GM13977 (cell line): ENCODE measurements at regions not wholly inside any gene's neighbourhood (a gene's known extent, or its start where the extent isn't known, plus 50 kb on each side); places are given as distances from the start of the nearest gene placed in this dataset.

Source experiments
- DNase-seq: peaks from one replicate; pipeline ENCODE4 v3.0.0; 2012; ENCODE audit warnings: low spot score
- in situ Hi-C: fragments of 300-500 bp; cut with MboI; formaldehyde crosslinking; loops from one replicate; pipeline ENCODE4 v1.12.0; 2022; ENCODE audit warnings: low sequenced_read_pairs, low pct_unique_long_range_greater_than_20kb, mixed read lengths, inconsistent platforms; ENCODE audit not compliant: unreplicated experiment
- TF ChIP-seq, protein P1 (sequence below): IDR thresholded peaks from 2 replicates; pipeline ENCODE4 v1.5.1; 2012; ENCODE audit warnings: mild to moderate bottlenecking, control low read depth; ENCODE audit not compliant: insufficient read depth; ENCODE audit errors: extremely low read depth, missing control alignments

GRCh38 chr2:176501617-176502016 lies 232.4 kb downstream of the MTX2 start:
- DNase-seq = no peak
- in situ Hi-C loops = no loop called here
- TF ChIP-seq, protein P1, sequence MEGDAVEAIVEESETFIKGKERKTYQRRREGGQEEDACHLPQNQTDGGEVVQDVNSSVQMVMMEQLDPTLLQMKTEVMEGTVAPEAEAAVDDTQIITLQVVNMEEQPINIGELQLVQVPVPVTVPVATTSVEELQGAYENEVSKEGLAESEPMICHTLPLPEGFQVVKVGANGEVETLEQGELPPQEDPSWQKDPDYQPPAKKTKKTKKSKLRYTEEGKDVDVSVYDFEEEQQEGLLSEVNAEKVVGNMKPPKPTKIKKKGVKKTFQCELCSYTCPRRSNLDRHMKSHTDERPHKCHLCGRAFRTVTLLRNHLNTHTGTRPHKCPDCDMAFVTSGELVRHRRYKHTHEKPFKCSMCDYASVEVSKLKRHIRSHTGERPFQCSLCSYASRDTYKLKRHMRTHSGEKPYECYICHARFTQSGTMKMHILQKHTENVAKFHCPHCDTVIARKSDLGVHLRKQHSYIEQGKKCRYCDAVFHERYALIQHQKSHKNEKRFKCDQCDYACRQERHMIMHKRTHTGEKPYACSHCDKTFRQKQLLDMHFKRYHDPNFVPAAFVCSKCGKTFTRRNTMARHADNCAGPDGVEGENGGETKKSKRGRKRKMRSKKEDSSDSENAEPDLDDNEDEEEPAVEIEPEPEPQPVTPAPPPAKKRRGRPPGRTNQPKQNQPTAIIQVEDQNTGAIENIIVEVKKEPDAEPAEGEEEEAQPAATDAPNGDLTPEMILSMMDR = no peak

DNA sequence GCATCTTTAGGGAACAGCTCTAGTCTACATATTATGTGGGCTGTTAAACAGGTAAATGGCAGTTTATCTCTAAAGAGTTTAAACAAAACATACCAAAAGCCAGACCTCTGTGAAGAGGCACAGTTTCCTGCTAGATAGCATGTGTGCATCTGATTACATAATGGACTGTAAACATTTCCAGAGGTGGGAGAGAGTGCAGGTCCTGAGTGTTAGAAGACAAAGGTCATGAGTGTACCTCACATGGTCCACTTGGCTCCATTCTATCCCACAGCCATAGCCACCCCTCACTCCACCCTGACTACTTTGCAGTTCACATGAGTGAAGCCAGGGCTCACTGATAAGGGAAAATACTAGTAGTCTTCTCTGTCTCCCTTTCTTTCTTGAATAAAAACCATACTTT lies 233.4 kb downstream of the MTX2 start:
- TF ChIP-seq, protein P1 = no peak
- in situ Hi-C loops = no loop called here
- DNase-seq = no peak

GRCh38 chr2:176503776-176504175 lies 234.5 kb downstream of the MTX2 start:
- no peak for DNase-seq
- TF ChIP-seq, protein P1 = no peak
- in situ Hi-C loops = no loop called here

DNA sequence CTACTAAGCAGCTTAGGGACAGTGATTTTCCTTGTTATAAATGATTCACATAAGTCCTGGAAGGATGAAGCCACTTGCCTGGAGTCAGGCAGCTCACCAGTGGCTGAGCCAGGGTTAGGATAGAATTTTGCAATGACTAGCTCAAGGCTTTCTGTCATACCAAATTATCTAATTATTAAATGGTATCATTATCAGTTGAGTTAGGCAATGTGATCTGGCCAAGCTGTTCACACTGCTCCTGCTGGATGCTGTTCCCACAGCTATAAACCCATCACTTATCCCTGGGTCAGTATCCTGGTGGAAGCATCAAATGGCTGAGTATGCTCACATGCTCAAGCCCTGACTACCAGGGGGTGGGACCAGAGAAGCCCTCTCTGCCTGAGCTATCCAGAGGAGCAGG lies 235.2 kb downstream of the MTX2 start:
- TF ChIP-seq, protein P1 = no peak
- in situ Hi-C loops = no loop called here
- no peak for DNase-seq

DNA sequence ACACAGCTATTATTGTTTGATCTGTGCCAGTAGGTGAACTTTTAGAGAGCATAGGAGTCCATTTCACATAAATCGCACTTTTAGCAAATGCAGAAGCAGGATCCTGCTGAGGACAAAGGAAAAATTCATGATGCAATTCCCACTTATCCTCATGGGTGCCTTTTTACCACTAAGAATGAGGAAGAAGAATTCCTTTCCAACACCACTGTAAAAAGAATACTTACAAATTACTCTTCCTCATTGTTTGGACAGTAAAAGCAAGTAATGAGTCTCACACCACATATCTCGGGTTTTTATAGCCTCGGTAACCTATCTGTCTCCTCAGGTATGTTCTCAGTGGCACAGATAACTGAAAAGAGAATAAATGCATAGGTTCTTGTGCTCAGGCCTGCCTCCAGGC lies 238.5 kb downstream of the MTX2 start:
- in situ Hi-C loops = no loop called here
- DNase-seq = no peak
- TF ChIP-seq, protein P1 = no peak

GRCh38 chr2:176508374-176508773 lies 239.1 kb downstream of the MTX2 start:
- no peak for DNase-seq
- in situ Hi-C loops = no loop called here

More at GRCh38 chr2:176508374-176508773, 239.1 kb downstream of the MTX2 start:
- TF ChIP-seq, protein P1 = no peak
